DND-41 (cell line): ENCODE measurements at regions not wholly inside any gene's neighbourhood (a gene's known extent, or its start where the extent isn't known, plus 50 kb on each side); places are given as distances from the start of the nearest gene placed in this dataset.

Source experiments
- ATAC-seq: fragments of 200-7000 bp; cut with Tn5 transposase; 3 replicates; pipeline ENCODE4 v1.9.1; 2021; ENCODE audit warnings: low read depth; ENCODE audit not compliant: insufficient read depth
- DNase-seq: peaks from one replicate; pipeline ENCODE4 v3.0.0-alpha.2; 2020
- H2AFZ ChIP-seq: 2 replicates; pipeline ENCODE4 v1.6.0; 2012; ENCODE audit warnings: low read depth, low read length
- H3K27ac ChIP-seq: 2 replicates; pipeline ENCODE4 v1.5.1; 2012; ENCODE audit warnings: low read length, inconsistent platforms
- H3K27me3 ChIP-seq: fragments of 200-600 bp; sonication (generic); 2 replicates; pipeline ENCODE4 v1.6.0; 2012; ENCODE audit warnings: low read length, mild to moderate bottlenecking, inconsistent platforms; ENCODE audit not compliant: insufficient read depth, poor library complexity
- H3K36me3 ChIP-seq: 2 replicates; pipeline ENCODE4 v1.5.1; 2012; ENCODE audit warnings: low read length, inconsistent platforms; ENCODE audit not compliant: insufficient read depth
- H3K4me1 ChIP-seq: 2 replicates; pipeline ENCODE4 v1.5.1; 2012; ENCODE audit warnings: mild to moderate bottlenecking, low read length; ENCODE audit not compliant: insufficient read depth
- H3K4me2 ChIP-seq: 2 replicates; pipeline ENCODE4 v1.6.0; 2012; ENCODE audit warnings: mild to moderate bottlenecking, moderate library complexity, low read length, inconsistent platforms; ENCODE audit not compliant: insufficient read depth
- H3K4me3 ChIP-seq, 2 experiments: fragments of 200-600 bp in 1 of 2; shearing (Covaris generic) in 1 of 2; 2 replicates each; pipeline ENCODE4 v1.5.1; 2012 to 2016; ENCODE audit warnings: inconsistent platforms in 2 of 2, low read length in 2 of 2, mild to moderate bottlenecking in 2 of 2, low read depth in 1 of 2, moderate library complexity in 1 of 2
- H3K79me2 ChIP-seq: 2 replicates; pipeline ENCODE4 v1.6.0; 2012; ENCODE audit warnings: low read length, inconsistent platforms; ENCODE audit not compliant: insufficient read depth
- H3K9ac ChIP-seq: 2 replicates; pipeline ENCODE4 v1.6.0; 2012; ENCODE audit warnings: low read depth, mild to moderate bottlenecking, inconsistent platforms, low read length, moderate library complexity
- H3K9me3 ChIP-seq: 2 replicates; pipeline ENCODE4 v1.5.1; 2012; ENCODE audit warnings: low read length, moderate library complexity, mild to moderate bottlenecking, inconsistent platforms; ENCODE audit not compliant: insufficient read depth, severe bottlenecking
- H4K20me1 ChIP-seq: 2 replicates; pipeline ENCODE4 v1.6.0; 2012; ENCODE audit warnings: low read length; ENCODE audit not compliant: insufficient read depth
- EZH2 ChIP-seq: IDR thresholded peaks from 3 replicates; pipeline ENCODE4 v1.6.1; 2012; ENCODE audit warnings: borderline replicate concordance, low read depth, mild to moderate bottlenecking, moderate library complexity, low read length, inconsistent platforms; ENCODE audit not compliant: severe bottlenecking
- TF ChIP-seq, protein P1 (sequence below): IDR thresholded peaks from 2 replicates; pipeline ENCODE4 v1.5.1; 2012; ENCODE audit warnings: borderline replicate concordance, low read length, moderate library complexity, mild to moderate bottlenecking; ENCODE audit not compliant: poor library complexity, severe bottlenecking; ENCODE audit errors: extremely low read depth

DNA sequence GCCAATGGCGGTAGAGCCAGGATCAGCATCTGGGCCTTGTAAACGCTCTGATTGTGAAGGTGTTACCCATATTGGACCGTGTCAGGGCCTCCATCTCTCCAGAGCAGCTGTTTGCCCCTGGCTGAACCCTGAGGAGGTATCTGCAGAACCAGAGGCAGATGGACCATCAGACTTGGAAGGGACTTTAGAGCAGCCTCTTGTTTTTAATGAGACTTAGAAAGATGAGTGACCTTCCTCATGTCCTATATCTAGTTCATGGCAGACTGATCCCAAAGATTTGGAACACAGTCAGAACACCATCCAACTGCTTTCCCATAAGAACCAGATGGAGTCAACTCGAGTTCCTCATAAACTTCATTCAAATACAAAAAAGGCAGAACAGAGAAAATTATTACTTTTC, 135.1 kb upstream of the MSX1 start:
- no peak for TF ChIP-seq EZH2
- TF ChIP-seq, protein P1, sequence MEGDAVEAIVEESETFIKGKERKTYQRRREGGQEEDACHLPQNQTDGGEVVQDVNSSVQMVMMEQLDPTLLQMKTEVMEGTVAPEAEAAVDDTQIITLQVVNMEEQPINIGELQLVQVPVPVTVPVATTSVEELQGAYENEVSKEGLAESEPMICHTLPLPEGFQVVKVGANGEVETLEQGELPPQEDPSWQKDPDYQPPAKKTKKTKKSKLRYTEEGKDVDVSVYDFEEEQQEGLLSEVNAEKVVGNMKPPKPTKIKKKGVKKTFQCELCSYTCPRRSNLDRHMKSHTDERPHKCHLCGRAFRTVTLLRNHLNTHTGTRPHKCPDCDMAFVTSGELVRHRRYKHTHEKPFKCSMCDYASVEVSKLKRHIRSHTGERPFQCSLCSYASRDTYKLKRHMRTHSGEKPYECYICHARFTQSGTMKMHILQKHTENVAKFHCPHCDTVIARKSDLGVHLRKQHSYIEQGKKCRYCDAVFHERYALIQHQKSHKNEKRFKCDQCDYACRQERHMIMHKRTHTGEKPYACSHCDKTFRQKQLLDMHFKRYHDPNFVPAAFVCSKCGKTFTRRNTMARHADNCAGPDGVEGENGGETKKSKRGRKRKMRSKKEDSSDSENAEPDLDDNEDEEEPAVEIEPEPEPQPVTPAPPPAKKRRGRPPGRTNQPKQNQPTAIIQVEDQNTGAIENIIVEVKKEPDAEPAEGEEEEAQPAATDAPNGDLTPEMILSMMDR: no peak
- H3K9ac ChIP-seq: no peak overlapping the region
- H3K27me3 ChIP-seq: no peaks in the 10 kb centered on the region
- DNase-seq (no peak), ATAC-seq (no peak)
- no peak overlapping the region for H3K4me3 ChIP-seq
- H3K4me1 ChIP-seq: no peaks in the 10 kb centered on the region
- H4K20me1 ChIP-seq: no peaks in the 10 kb centered on the region
- H3K4me2 ChIP-seq: no peak overlapping the region
- no peak overlapping the region for H2AFZ ChIP-seq
- no peak overlapping the region for H3K27ac ChIP-seq
- no peaks in the 10 kb centered on the region for H3K79me2 ChIP-seq
- no peaks in the 10 kb centered on the region for H3K36me3 ChIP-seq
- peaks cover 21% of the 10 kb centered on the region for H3K9me3 ChIP-seq

DNA sequence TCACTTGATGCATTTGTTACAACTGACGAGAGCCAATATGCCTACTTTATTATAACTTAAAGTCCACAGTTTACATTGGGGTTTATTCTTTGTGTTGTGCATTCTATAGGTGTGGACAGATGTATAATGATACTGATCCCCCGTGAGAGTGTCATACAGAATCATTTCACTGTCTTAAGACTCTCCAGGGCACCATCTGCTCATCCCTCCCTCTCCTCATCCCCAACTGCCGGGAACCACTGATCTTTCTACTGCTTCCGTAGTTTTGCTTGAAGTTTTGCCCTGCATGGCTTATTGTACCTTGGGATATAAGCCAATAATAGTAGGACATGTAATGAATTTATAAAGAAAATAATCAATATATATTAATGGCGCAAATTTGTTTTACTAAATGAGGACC, 137.8 kb upstream of the MSX1 start:
- no peaks in the 10 kb centered on the region for H3K79me2 ChIP-seq
- no peaks in the 10 kb centered on the region for H4K20me1 ChIP-seq
- no peak overlapping the region for H3K4me3 ChIP-seq
- no peaks in the 10 kb centered on the region for H3K27me3 ChIP-seq
- DNase-seq (no peak), ATAC-seq (no peak)
- TF ChIP-seq EZH2: no peak
- TF ChIP-seq, protein P1: no peak
- H3K9ac ChIP-seq: no peak overlapping the region
- H3K36me3 ChIP-seq: no peaks in the 10 kb centered on the region
- H2AFZ ChIP-seq: no peak overlapping the region
- H3K4me2 ChIP-seq: no peak overlapping the region
- H3K9me3 ChIP-seq: peaks cover 19% of the 10 kb centered on the region
- no peak overlapping the region for H3K27ac ChIP-seq
- H3K4me1 ChIP-seq: no peaks in the 10 kb centered on the region

- ATAC-seq: no peak
- DNase-seq: no peak
- Histone ChIP-seq H3K4me3 (no peak overlapping the region), H3K4me1 (no peaks in the 10 kb centered on the region), H2AFZ (no peak overlapping the region), H3K27me3 (no peaks in the 10 kb centered on the region), H3K9me3 (peaks cover 10% of the 10 kb centered on the region), H3K36me3 (no peaks in the 10 kb centered on the region), H3K4me2 (no peak overlapping the region), H3K27ac (no peak overlapping the region), H3K79me2 (no peaks in the 10 kb centered on the region), H4K20me1 (no peaks in the 10 kb centered on the region), H3K9ac (no peak overlapping the region)
- TF ChIP-seq EZH2: no peak
- TF ChIP-seq, protein P1: no peak
Measured at GRCh38 chr4:4720646-4721045, 138.8 kb upstream of the MSX1 start.

GRCh38 chr4:4719436-4719835, 140.0 kb upstream of the MSX1 start:
- Histone ChIP-seq H3K27ac (no peak overlapping the region), H3K4me1 (no peaks in the 10 kb centered on the region), H3K9me3 (peaks cover 4% of the 10 kb centered on the region), H4K20me1 (no peaks in the 10 kb centered on the region), H3K9ac (no peak overlapping the region), H3K27me3 (no peaks in the 10 kb centered on the region), H3K4me2 (no peak overlapping the region), H3K79me2 (no peaks in the 10 kb centered on the region), H3K36me3 (no peaks in the 10 kb centered on the region), H3K4me3 (no peak overlapping the region), H2AFZ (no peak overlapping the region)
- ATAC-seq: no peak
- TF ChIP-seq EZH2: no peak
- TF ChIP-seq, protein P1: no peak
- no peak for DNase-seq
